SU-DHL-6 (cell line): ENCODE measurements at regions not wholly inside any gene's neighbourhood (a gene's known extent, or its start where the extent isn't known, plus 50 kb on each side); places are given as distances from the start of the nearest gene placed in this dataset.

ENCODE experiments used
- H2AFZ ChIP-seq: fragments of 200-600 bp; sonication (generic); 2 replicates; pipeline ENCODE4 v1.6.1; 2014; ENCODE audit warnings: low read depth, mild to moderate bottlenecking, moderate library complexity, mixed read lengths, antibody characterized with exemption, low read length; ENCODE audit not compliant: severe bottlenecking
- H3F3A ChIP-seq: fragments of 200-600 bp; shearing (Covaris generic); 2 replicates; pipeline ENCODE4 v1.6.0; 2016; ENCODE audit warnings: antibody characterized with exemption, mild to moderate bottlenecking; ENCODE audit not compliant: insufficient read depth
- H3K27ac ChIP-seq: fragments of 200-600 bp; sonication (generic); 2 replicates; pipeline ENCODE4 v1.5.1; 2016; ENCODE audit warnings: low read depth, mild to moderate bottlenecking, low read length, moderate library complexity, mixed read lengths
- H3K27me3 ChIP-seq: fragments of 200-600 bp; sonication (generic), shearing (Covaris generic); 2 replicates; pipeline ENCODE4 v1.6.0; 2014; ENCODE audit warnings: mild to moderate bottlenecking, low read length
- H3K36me3 ChIP-seq: fragments of 200-600 bp; sonication (generic); 2 replicates; pipeline ENCODE4 v1.6.1; 2014; ENCODE audit warnings: mild to moderate bottlenecking, low read length, mixed read lengths
- H3K4me2 ChIP-seq: fragments of 300-600, 200-600 bp; shearing (Covaris generic), sonication (generic); 2 replicates; pipeline ENCODE4 v1.6.0; 2014; ENCODE audit warnings: low read length, low read depth, mild to moderate bottlenecking; ENCODE audit not compliant: poor library complexity, severe bottlenecking
- H3K4me3 ChIP-seq: fragments of 200-600 bp; sonication (generic); 2 replicates; pipeline ENCODE4 v1.5.1; 2014; ENCODE audit warnings: antibody characterized with exemption, low read length, mild to moderate bottlenecking, mixed read lengths; ENCODE audit not compliant: insufficient read depth, poor library complexity, severe bottlenecking
- H3K79me2 ChIP-seq: fragments of 200-600 bp; sonication (generic); 2 replicates; pipeline ENCODE4 v1.6.1; 2014; ENCODE audit warnings: mild to moderate bottlenecking, low read length, moderate library complexity; ENCODE audit not compliant: insufficient read depth
- H3K9ac ChIP-seq: fragments of 200-600 bp; sonication (generic); 2 replicates; pipeline ENCODE4 v1.7.0; 2014; ENCODE audit warnings: mild to moderate bottlenecking, low read length
- H3K9me2 ChIP-seq: fragments of 200-600 bp; sonication (generic); replicated peaks from 2 replicates; pipeline ENCODE4 v1.6.1; 2014; ENCODE audit warnings: low read length; ENCODE audit not compliant: insufficient read depth
- H3K9me3 ChIP-seq: fragments of 200-600 bp; sonication (generic); 2 replicates; pipeline ENCODE4 v1.6.1; 2014; ENCODE audit warnings: low read length, mixed read lengths; ENCODE audit not compliant: insufficient read depth
- H4K20me1 ChIP-seq: fragments of 200-600 bp; sonication (generic); 2 replicates; pipeline ENCODE4 v1.6.1; 2014; ENCODE audit warnings: low read depth, mild to moderate bottlenecking, antibody characterized with exemption, low read length, moderate library complexity, mixed read lengths
- EZH2phosphoT487 ChIP-seq: fragments of 200-600 bp; sonication (generic), shearing (Covaris generic); conservative IDR thresholded peaks from 2 replicates; pipeline ENCODE4 v1.6.1; 2018; ENCODE audit warnings: mild to moderate bottlenecking, antibody characterized with exemption, low read length, moderate library complexity, mixed read lengths
- TF ChIP-seq, protein P1 (sequence below): fragments of 200-600 bp; sonication (generic); IDR thresholded peaks from one replicate; pipeline ENCODE4 v1.5.1; 2017; ENCODE audit warnings: antibody characterized with exemption, mild to moderate bottlenecking, low read length, moderate library complexity; ENCODE audit not compliant: insufficient read depth, poor library complexity, severe bottlenecking

GRCh38 chr11:116501728-116502127 lies 271.1 kb downstream of the BUD13 start:
- H3K27me3 ChIP-seq: no peaks in the 10 kb centered on the region
- no peaks in the 10 kb centered on the region for H4K20me1 ChIP-seq
- H3K79me2 ChIP-seq: no peaks in the 10 kb centered on the region
- H3K36me3 ChIP-seq: no peaks in the 10 kb centered on the region
- H3K9me3 ChIP-seq: no peaks in the 10 kb centered on the region
- no peak for TF ChIP-seq EZH2phosphoT487
- TF ChIP-seq, protein P1, sequence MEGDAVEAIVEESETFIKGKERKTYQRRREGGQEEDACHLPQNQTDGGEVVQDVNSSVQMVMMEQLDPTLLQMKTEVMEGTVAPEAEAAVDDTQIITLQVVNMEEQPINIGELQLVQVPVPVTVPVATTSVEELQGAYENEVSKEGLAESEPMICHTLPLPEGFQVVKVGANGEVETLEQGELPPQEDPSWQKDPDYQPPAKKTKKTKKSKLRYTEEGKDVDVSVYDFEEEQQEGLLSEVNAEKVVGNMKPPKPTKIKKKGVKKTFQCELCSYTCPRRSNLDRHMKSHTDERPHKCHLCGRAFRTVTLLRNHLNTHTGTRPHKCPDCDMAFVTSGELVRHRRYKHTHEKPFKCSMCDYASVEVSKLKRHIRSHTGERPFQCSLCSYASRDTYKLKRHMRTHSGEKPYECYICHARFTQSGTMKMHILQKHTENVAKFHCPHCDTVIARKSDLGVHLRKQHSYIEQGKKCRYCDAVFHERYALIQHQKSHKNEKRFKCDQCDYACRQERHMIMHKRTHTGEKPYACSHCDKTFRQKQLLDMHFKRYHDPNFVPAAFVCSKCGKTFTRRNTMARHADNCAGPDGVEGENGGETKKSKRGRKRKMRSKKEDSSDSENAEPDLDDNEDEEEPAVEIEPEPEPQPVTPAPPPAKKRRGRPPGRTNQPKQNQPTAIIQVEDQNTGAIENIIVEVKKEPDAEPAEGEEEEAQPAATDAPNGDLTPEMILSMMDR: no peak
- H3K4me2 ChIP-seq: no peak overlapping the region
- no peak overlapping the region for H2AFZ ChIP-seq
- no peak overlapping the region for H3K4me3 ChIP-seq
- no peak overlapping the region for H3K27ac ChIP-seq
- no peak overlapping the region for H3K9ac ChIP-seq
- no peaks in the 10 kb centered on the region for H3F3A ChIP-seq
- no peaks in the 10 kb centered on the region for H3K9me2 ChIP-seq

- Histone ChIP-seq H3K27ac (no peak overlapping the region), H3K79me2 (no peaks in the 10 kb centered on the region), H3K4me3 (no peak overlapping the region), H3K27me3 (no peaks in the 10 kb centered on the region), H3K9me3 (no peaks in the 10 kb centered on the region), H2AFZ (no peak overlapping the region), H3F3A (no peaks in the 10 kb centered on the region), H3K4me2 (no peak overlapping the region), H3K9me2 (no peaks in the 10 kb centered on the region), H4K20me1 (no peaks in the 10 kb centered on the region), H3K9ac (no peak overlapping the region), H3K36me3 (no peaks in the 10 kb centered on the region)
- TF ChIP-seq, protein P1: no peak
- no peak for TF ChIP-seq EZH2phosphoT487
Observed at GRCh38 chr11:116500947-116501602, 271.7 kb downstream of the BUD13 start.

GRCh38 chr11:116500026-116500946 lies 272.5 kb downstream of the BUD13 start:
- no peak overlapping the region for H3K9ac ChIP-seq
- H4K20me1 ChIP-seq: no peaks in the 10 kb centered on the region
- H3K27ac ChIP-seq: no peak overlapping the region
- TF ChIP-seq, protein P1: no peak
- TF ChIP-seq EZH2phosphoT487: no peak
- H3K36me3 ChIP-seq: no peaks in the 10 kb centered on the region
- no peaks in the 10 kb centered on the region for H3K9me2 ChIP-seq
- no peaks in the 10 kb centered on the region for H3F3A ChIP-seq
- H2AFZ ChIP-seq: no peak overlapping the region
- no peaks in the 10 kb centered on the region for H3K79me2 ChIP-seq
- H3K4me3 ChIP-seq: no peak overlapping the region
- H3K9me3 ChIP-seq: no peaks in the 10 kb centered on the region
- no peaks in the 10 kb centered on the region for H3K27me3 ChIP-seq
- H3K4me2 ChIP-seq: no peak overlapping the region
